ENCODE measurements at regions not wholly inside any gene's neighbourhood (a gene's known extent, or its start where the extent isn't known, plus 50 kb on each side); places are given as distances from the start of the nearest gene placed in this dataset.

DNA sequence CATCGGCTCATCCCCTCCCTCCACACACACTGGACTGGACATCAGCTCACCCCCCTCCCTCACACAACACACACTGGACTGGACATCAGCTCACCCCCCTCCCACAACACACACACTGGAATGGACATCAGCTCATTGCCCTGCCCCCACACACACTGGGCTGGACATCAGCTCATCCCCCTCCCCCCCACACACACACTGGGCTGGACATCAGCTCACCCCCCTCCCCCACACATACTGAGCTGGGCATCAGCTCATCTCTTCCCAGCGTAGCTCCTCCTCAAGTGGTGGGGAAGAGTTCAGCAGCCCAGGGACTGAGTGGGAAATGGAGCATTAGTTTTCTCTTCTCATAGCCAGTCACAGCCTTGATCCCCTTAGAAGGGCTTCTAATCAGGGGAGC is 58.1 kb upstream of the WDR11 start:
- TF ChIP-seq, protein P1, sequence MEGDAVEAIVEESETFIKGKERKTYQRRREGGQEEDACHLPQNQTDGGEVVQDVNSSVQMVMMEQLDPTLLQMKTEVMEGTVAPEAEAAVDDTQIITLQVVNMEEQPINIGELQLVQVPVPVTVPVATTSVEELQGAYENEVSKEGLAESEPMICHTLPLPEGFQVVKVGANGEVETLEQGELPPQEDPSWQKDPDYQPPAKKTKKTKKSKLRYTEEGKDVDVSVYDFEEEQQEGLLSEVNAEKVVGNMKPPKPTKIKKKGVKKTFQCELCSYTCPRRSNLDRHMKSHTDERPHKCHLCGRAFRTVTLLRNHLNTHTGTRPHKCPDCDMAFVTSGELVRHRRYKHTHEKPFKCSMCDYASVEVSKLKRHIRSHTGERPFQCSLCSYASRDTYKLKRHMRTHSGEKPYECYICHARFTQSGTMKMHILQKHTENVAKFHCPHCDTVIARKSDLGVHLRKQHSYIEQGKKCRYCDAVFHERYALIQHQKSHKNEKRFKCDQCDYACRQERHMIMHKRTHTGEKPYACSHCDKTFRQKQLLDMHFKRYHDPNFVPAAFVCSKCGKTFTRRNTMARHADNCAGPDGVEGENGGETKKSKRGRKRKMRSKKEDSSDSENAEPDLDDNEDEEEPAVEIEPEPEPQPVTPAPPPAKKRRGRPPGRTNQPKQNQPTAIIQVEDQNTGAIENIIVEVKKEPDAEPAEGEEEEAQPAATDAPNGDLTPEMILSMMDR (IDR thresholded peaks at IDR 0.05; ENCODE audit: poor library complexity) = no peak
- no peak for TF ChIP-seq EZH2 (IDR thresholded peaks at IDR 0.05; ENCODE audit: borderline replicate concordance)

All from hepatocyte (in vitro differentiated cells).